GM23248 (cell line): ENCODE measurements at regions not wholly inside any gene's neighbourhood (a gene's known extent, or its start where the extent isn't known, plus 50 kb on each side); places are given as distances from the start of the nearest gene placed in this dataset.

Experiments used
- EZH2 ChIP-seq: fragments of 200-600 bp; sonication (generic); IDR thresholded peaks from 2 replicates; pipeline ENCODE4 v1.6.1; 2018; ENCODE audit warnings: antibody characterized with exemption, mild to moderate bottlenecking; ENCODE audit not compliant: insufficient read depth, poor library complexity, severe bottlenecking
- EZH2phosphoT487 ChIP-seq: fragments of 200-600 bp; sonication (generic); IDR thresholded peaks from 2 replicates; pipeline ENCODE4 v1.6.1; 2018; ENCODE audit warnings: antibody characterized with exemption, moderate library complexity, mild to moderate bottlenecking, low read depth; ENCODE audit not compliant: insufficient read depth

DNA sequence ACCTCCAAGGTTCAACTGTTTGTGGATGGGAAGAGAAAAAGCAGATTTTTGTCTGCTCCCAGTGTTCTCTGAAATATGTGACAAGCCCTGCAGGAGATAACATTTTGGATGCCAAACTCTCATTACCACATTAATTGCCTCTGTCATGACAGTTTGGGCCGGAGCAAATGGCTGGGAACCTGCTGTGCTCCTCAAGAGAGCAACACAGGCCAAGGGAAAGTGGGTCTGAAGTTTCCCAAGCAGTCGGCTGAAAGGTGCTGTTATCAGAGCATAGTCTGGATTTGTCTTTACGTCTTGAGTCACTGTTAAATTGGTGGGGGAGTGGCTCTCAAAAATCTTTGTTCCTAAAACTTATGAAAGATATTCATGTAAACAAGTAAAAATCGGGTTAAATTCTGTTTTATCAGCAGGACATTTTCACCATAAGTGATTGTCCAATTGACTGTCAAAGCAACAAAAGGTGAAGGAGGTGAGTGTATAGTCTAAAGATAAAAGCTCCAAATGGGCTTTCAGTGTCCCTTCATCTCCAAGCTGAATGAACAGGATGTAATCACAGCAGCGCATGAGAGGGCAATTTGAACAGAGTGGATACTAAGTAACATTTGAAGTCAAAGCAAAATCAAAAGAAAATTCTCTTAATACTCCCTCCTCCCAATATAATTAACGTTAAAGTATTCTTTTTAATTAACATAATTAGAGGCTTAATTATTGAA is 844.8 kb downstream of the PCDH17 start:
- TF ChIP-seq EZH2 (no peak), EZH2phosphoT487 (no peak)
